Left lobe of liver (tissue), 2 donors: ENCODE measurements at regions not wholly inside any gene's neighbourhood (a gene's known extent, or its start where the extent isn't known, plus 50 kb on each side); places are given as distances from the start of the nearest gene placed in this dataset.
A peak's percentile ranks its signal among the peaks of the same experiment; 100 is the strongest.
"Not testable (repeated sequence)": the region's sequence is repeated elsewhere in the genome, so short reads cannot be mapped to it uniquely, and the experiment has no call there.

Source experiments
- ATAC-seq: fragments of 200-7000 bp; cut with Tn5 transposase; one replicate; pipeline ENCODE4 v1.9.1; 2020; ENCODE audit warnings: mild to moderate bottlenecking, moderate library complexity
- DNase-seq: peaks from one replicate; pipeline ENCODE4 v3.0.0-alpha.2; 2020; ENCODE audit warnings: low spot score
- donor health status: DM: no; HTN: no; CAD: no; lungs with moderate emphysema.
- donor health status: DM: no; HTN: yes; CAD: no.

DNA sequence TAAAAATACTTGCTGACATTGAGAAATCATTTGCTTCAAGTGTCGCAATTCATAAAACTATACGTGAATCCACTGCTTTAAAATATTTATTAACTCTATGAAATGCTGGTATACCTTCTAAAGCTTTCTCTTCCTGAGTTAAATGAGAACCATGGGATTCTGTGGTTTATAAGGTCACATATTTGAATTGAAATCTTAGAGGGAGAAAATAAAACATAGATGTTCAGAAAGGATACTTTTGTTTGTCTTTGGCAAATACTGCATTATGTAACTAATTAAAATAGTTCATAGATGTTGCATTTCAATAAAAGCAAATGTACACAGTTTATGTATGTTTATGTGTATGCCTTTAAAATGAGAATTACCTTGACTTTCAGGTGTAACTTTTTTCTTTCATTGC, 250.1 kb downstream of the FAM170A start:
- ATAC-seq: no peak
- no peak for DNase-seq

DNA sequence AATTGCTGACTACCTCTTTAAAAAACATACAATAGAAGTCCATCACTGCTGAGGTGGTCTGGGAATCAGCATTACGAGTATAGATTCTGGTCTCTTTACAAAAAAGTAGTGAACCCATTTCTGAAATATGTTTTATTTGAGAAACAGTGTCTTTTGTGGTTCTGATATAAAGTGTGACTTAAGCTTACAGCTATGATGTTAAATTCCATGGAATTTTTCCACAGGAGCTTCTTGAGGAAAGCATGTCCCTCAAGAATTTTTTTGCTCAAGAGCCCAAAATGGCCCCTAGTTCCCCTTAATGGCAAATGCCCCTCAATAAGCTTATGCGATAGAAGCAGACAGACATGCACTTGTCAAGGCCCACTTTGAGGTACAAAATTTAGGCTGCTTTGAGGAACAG, 265.7 kb downstream of the FAM170A start:
- DNase-seq (no peak), ATAC-seq (no peak)

DNA sequence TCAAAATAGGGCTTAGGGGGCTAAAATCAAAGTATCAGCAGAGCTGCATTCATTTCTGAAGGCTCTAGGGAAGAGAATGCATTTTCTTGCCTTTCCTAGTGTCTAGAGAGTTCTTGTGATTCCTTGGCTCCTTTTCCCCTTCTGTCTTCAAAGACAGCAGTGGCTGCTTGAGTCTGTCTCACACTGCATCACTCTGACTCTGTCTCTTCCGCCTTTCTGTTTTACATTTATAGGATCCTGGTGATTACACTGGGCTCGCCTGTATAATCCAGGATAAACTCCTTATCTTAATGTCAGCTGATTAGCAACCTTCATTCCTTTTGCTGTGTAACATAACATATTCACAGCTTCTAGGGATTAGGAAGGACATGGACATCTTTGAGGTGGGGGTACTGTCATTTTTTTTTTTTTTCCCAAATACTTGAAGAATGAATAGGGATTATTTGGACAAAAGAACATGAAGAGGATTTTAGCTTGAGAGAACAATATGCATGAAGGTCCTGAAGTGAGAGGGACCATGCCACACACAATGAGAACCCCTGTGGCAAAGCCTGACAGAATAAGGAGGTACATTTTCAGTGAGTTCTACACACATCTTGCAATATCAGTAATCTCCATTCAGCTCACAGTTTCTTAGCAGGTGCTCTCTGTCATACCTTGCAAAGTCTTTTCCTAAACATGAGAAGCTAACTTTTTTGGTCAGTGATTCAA, 267.6 kb downstream of the FAM170A start:
- no peak for ATAC-seq
- no peak for DNase-seq

DNA sequence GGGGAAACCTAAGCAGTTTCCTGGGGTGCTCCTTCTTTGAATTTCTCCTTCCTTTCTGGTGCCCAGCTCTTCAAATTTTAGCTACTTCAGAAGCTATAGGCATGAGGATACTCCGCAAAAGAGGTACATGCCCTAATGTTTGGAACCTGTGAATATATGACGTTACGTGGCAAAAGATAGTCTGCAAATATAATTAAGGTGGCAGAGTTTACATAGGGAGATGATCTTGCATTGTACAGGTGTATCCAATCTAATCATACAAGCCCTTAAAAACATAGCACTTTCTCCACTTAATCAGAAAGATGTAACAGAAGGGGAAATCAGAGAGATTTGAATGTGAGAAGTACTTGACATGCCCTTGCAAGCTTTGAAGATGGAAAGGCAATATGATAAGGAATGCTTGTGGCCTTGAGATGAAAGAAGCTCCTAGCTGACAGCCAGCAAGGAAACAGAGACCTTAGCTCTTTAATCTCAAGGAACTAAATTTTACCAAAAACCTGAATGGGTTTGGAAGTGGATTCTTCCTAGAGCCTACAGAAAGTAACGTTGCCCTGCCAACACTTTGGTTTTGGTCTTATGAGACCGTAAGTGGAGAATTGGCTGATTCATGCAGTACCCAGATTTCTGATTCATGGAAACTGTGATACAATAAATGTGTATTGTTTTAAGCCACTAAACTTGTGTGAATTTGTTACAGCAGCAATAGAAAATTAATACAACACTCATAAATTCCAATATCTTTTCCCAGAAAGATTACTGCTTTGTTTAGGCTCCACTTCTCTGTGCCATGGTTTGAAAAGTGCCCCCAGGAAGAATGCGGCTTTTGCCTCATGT, 268.4 kb downstream of the FAM170A start:
- DNase-seq (no peak), ATAC-seq (no peak)

DNA sequence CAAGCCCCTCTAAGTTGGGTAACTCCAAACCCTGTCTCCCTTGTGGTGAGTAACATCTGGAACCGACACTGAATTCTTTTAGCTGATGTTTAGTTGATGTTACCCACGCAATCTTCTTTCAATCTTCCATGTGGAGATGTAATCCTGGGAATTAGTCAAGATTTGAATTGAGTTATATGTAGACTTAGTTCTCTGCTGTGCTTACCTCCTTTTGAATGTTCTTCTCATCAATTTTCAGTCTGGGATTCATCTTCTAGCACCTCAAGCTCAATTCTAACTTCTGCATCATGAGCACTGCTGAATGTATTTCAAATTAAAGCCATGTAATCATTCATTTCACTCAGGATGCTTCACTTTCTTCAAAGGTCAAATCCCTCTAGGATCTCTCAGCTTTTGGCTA, 270.6 kb downstream of the FAM170A start:
- no peak for DNase-seq
- ATAC-seq: no peak

DNA sequence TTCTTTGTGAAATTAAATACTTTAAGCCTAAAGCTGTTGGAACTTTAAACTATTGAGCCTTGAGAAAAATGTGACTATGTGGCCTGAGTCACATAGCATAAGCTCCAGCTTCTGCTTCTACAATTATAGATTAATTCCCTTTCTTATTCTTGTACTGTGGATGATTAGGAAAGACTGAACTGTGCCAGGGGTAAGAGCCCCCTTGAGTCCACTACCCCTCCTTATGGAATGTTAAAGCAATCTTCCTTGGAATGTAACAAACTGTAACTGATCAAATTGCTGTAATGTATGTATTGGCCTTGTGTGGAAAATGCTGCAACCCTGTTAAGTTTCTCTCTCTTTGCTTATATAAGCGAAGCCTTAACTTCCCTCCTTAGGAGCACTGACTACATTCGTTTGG, 273.2 kb downstream of the FAM170A start:
- no peak for DNase-seq
- ATAC-seq: no peak

DNA sequence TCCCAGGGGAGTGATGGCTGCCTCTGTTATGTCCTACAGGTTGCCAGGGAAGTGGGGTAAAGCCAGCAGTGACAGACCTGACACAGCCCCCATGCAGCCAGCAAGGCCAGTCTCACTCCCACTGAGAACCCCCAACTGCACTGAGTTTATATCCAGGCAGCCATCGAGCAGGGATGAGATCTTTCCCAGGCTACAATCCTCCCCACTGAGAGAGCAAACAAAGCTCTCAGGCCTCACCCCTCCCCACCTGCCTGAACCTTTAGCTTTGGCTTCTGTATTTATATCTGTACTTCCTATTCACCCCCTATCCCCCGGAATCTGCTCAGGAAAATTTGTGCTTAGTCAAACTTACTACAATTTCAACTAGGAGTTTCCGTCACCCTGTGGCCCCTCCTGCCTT, 284.1 kb downstream of the FAM170A start:
- ATAC-seq (no peak), DNase-seq (no peak)

DNA sequence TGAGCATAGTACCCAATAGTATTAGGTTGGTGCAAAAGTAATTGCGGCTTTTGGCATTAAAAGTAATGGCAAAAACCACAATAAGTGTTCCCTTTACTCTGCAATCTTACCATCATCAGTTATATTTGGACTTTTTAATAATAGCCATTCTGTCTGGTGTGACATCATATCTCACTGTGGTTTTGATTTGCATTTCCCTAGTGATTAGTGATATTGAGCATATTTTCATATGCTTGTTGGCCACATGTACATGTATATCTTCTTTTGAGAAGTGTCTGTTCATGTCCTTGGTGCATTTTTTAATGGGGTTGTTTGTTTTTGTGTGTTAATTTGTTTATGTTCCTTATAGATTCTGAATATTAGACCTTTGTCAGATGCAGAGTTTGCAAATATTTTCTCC, 289.9 kb downstream of the FAM170A start:
- no peak for ATAC-seq
- no peak for DNase-seq

DNA sequence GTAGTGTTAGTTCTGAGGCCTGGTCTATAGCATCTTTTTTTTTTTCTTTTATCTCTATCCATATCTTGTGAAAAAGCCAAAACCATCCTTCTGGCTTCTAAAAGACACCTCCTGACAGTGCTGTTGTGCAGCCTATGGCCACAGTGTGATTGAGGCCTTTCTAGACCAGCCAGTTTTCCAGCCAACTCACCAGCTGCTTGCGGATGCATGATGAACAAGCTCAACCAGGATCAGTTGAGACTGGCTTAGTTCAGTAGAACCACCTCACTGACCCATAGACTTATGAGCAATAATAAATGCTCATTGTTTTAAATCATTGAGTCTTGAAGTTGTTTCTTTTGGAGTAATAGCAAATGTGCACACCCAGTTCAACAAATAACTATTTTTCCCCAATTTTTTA, 296.9 kb downstream of the FAM170A start:
- DNase-seq: no peak
- ATAC-seq: no peak

DNA sequence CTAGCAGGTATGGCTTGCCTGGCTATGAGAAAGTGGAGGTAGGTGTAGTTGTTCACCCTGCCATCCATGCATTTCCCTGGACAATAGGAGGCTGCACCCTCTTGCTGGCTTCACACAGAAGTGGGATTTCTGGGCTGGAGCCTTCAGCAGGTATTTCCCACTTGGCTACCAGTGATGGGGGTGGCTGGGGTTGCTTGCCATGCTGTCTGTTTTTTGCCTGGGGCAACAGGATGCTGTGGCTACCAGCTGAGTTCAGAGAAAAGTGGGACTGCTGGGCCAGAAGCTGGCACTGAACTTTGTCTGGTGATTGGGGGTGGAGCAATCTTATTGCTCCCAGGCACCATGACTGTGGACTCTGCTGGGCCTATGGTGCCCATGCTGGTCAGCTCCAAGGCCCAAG, 299.6 kb downstream of the FAM170A start:
- DNase-seq: no peak
- ATAC-seq: no peak

DNA sequence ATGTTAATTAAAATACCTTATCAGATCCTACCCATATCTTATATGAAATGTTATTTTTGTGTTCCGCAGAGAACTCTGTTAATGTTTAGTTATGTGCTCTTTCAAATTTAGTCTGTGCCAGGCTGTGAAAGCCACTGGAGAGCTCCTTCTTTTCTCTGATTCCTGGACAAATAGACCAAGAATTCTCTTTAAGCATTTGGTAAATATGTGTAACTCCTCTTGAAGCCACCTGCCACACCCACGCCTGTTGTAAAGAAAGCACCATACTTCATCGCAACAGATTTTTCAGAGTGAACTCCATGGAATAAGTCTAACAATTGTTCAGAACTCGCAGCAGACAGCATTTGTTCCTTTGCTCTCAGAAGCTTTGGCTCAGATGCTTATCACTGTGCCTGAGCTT, 301.1 kb downstream of the FAM170A start:
- no peak for ATAC-seq

DNA sequence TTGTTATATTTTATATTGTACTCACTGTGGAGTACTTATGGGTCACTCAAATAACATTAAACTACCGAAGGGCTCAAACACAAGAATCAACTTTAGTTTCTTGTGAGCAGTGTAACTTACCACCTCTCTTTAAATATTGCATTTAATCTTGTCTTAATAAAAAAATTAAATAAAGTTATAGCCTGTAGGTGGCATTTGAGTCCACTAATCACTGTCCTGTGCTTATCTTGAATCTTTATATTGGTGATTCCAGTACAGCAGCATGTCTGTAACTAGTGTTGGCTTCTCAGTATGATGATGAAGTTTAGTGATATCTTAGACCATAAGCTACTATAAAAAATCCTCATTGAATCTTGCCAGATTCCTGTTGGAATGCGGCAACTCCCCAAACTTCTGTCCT, 313.8 kb downstream of the FAM170A start:
- ATAC-seq (peak; percentile 54), DNase-seq (no peak)

More for the DNA sequence above, 301.1 kb downstream of the FAM170A start:
- DNase-seq: no peak

DNA sequence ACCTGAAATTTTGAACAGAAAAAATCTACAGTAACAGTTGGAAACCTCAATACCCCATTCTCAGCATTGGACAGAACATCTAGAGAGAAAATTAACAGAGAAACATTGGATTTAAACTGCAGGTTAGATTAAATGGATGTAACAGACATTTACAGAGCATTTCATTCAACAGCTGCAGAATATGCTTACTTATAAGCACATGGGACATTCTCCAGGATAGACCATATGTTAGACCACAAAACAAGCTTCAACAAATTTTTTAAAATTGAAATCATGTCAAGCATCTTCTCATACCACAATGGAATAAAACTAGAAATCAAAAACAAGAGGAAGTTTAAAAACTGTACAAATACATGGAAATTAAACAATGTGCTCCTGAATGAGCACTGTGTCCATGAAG, 316.3 kb downstream of the FAM170A start:
- no peak for DNase-seq
- no peak for ATAC-seq

DNA sequence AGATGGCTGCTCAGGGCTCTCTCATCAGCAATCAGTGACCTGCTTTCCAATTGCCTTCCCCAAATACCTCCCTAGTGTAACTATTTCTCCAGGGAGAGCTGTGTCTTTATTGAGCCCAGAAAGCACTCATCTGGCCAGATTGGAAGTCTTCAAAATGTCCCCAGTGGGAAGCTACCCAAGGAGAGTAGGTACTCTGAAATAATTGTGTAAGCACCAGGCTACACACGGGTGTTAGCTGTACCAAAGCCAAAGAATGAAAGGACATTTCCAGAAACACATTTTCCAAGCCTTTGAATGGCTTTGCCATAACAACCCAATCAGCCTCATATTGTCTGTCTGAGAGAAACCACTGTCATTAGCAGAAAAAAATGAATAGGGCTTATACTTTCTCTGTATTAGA, 318.8 kb downstream of the FAM170A start:
- DNase-seq (no peak), ATAC-seq (no peak)

DNA sequence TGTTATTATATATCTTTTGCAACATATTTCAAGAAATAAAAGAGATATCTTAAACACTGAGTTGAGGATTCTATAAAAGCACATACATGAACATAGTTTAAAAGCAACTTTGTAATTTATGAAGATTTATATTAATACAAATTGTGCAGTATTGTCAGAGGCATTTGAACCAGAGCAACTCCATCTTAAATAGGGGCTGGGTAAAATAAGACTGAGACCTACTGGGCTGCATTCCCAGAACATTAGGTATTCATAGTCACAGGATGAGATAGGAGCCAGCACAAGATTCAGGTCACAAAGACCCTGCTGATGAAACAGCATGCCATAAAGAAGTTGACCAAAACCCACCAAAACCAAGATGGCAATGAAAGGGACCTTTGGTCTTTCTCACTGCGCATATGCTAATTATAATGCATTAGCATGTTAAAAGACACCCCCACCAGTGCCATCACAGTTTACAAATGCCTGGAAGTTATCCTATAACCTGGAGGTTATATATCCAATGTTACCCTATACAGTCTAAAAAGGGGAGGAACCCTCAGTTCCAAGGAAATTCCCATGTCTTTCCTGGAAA, 320.2 kb downstream of the FAM170A start:
- ATAC-seq: no peak
- DNase-seq: no peak

DNA sequence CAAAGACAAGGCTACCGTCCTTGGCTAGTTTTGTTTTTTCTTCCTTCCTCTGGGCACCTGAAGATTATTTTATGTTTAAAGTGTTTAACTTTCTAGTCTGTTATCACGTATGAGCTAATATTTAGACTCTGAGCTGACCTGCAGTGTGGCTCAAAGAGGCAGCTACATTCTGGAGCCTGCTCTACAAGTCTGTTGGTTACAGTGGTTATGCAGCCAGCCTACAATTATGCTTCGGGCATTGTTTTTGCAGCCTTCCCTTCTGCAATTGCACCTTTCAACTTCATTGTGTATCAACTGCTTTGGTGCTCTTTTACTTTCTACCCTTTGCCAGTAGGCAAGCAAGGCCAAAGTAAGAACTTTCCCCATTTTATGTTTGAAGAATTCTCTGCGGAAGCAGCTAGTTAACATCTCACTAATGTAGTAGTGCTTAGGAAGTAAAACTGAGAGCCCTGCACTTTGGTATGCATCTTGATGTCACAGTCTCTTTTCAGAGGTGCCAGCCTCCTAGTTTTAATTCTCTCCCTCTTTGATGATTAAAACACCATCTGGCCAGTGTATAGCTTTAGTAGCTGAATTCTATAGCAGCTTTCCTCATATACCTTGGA, 322.1 kb downstream of the FAM170A start:
- ATAC-seq (no peak), DNase-seq (no peak)

DNA sequence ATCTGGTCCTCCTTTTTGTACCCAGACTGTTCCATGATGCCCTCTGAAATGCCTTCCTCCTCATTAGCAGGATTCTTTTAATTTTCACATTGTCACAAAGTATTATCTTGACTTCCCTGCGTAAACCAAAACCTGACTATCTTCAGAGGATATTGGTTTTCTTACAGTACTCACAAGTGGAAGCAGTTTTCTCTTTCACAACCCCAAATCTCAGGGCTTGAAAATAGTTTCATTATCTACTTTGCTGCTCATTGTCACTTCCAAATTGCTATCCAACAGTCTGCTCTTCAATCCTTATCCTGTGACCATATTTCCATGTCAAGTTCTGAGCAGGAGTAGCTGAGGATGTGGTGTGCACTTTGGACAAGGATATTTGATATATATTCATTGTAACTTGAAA, 324.1 kb downstream of the FAM170A start:
- no peak for ATAC-seq
- no peak for DNase-seq

DNA sequence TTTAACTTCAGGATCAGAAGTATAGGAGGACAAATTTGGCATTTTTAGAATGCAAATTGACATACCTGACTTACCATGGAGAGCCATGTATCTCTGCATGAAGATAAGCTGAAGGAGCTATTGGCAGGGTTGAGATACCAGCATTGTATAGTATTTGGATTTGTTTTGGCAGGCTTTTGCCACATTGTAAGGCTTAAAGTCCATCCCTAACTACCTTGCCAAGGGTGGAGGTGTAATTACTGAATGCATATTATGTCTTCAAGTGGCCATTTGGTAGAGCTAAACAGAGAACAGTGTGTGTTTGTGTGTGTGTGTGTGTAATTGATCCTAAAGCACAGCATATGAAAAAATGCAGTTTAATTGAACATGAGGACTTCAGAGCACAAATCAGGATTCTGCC, 324.7 kb downstream of the FAM170A start:
- no peak for ATAC-seq
- no peak for DNase-seq

DNA sequence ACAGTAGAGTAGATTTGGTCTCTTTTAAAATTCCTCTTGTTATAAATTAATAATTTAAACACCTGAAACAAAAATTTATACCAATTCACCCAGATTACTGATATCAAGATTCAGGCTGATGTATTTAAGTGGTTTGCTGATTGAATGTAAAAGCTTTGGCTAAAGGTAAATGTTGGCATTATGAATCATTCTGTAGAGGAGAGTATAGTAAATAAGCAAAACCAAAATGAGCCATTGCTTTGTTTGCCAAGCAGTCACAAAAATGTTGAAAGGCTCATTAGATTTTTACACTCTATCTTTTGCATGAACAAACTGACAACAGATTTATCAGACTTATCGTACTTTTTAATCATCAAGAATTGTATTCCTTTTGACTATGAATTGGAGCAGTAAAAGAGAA, 332.6 kb downstream of the FAM170A start:
- ATAC-seq (no peak), DNase-seq (no peak)

DNA sequence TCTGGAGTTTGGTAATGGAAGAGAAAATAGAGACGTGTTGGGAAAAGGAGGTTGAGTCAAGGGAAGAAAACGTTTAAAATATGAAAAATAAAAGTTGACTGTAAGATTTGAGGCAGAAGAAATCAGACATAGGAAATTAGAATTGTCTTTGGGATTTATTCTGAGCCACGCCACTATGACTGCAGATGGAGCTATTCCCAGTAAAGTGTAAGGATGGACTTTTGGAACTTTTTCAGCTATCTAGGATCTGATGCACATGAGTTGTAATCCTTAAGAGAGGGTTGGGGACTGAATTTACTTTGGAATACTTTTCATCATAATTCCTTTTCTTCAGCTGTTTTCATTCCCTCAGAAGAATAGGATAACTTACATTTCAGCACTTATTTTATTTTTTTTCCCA, 336.7 kb downstream of the FAM170A start:
- DNase-seq (no peak), ATAC-seq (no peak)

DNA sequence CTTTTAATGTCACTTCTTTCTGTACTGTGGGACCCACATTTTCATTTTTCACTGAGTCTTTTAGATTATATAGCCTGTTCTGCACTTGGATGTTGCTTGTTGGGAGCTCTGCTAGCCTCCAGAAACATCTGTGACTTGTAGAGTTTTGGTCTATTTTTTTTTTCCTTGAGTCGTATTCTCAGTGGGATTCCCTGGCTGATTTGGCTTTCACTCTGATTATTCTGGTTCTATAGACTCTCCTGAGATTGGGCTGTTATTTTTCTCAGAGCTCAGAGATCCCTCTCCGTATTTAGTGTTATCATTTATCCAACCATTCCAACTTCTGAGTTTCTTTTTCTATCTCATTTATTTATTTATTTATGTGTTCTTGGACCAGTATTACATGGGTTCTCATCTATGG, 339.3 kb downstream of the FAM170A start:
- no peak for ATAC-seq
- no peak for DNase-seq

DNA sequence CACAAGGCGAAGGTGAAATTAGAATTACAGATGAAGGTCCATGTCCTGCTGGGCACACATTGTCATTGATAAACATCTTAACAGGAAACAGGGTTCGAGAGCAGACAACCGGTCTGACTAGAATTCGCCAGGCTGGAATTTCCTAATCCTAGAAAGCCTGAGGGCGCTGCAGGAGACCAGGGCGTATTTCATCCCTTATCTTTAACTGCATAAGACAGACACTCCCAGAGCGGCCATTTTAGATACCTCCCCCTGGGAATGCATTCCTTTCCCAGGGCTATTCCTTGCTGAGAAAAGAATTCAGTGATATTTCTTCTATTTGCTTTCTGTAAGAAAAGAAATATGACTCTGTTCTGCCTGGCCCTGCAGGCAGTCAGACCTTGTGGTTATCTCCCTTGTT, 357.7 kb downstream of the FAM170A start:
- DNase-seq, ATAC-seq: not testable (repeated sequence)
